OCI-LY7 (cell line): ENCODE measurements at regions not wholly inside any gene's neighbourhood (a gene's known extent, or its start where the extent isn't known, plus 50 kb on each side); places are given as distances from the start of the nearest gene placed in this dataset.

ENCODE experiments used
- BruUV-seq: library from RNA; stranded (reverse); fragments of 400-500 nt; replicated peaks from 2 replicates; lab custom pipeline; 2021; lab: Mats Ljungman, UMichigan
- CTCF ChIA-PET: fragments of 300-600 bp; sonication (Branson Sonifier 250); formaldehyde crosslinking; loops from one replicate; lab custom pipeline; 2022; ENCODE audit warnings: antibody characterized with exemption; ENCODE audit not compliant: unreplicated experiment; lab: Charles Lee
- POLR2A ChIA-PET: fragments of 300-600 bp; sonication (Branson Sonifier 250); formaldehyde crosslinking; loops from one replicate; lab custom pipeline; 2022; ENCODE audit warnings: antibody characterized with exemption; lab: Charles Lee
- DNase-seq: peaks from one replicate; pipeline ENCODE4 v3.0.0-alpha.2; 2015; ENCODE audit warnings: low spot score
- H2AFZ ChIP-seq: fragments of 200-600 bp; sonication (generic), shearing (Covaris generic); 2 replicates; pipeline ENCODE4 v1.6.1; 2014; ENCODE audit warnings: mild to moderate bottlenecking, antibody characterized with exemption, low read length, moderate library complexity
- H3K27ac ChIP-seq: fragments of 200-600 bp; sonication (generic); 2 replicates; pipeline ENCODE4 v1.5.1; 2014; ENCODE audit warnings: mixed run types, low read depth, mild to moderate bottlenecking, moderate library complexity, low read length, inconsistent platforms; ENCODE audit not compliant: poor library complexity, severe bottlenecking
- H3K36me3 ChIP-seq: fragments of 200-600 bp; sonication (generic); 2 replicates; pipeline ENCODE4 v1.6.1; 2014; ENCODE audit warnings: mild to moderate bottlenecking, antibody characterized with exemption, low read length, moderate library complexity, mixed read lengths; ENCODE audit not compliant: insufficient read depth
- H3K4me1 ChIP-seq: fragments of 200-600 bp; sonication (generic); 2 replicates; pipeline ENCODE4 v1.5.1; 2014; ENCODE audit warnings: mild to moderate bottlenecking, low read length; ENCODE audit not compliant: insufficient read depth, poor library complexity, severe bottlenecking
- H3K4me2 ChIP-seq: fragments of 200-600 bp; sonication (generic); 2 replicates; pipeline ENCODE4 v1.6.1; 2014; ENCODE audit warnings: mild to moderate bottlenecking, low read length
- H3K4me3 ChIP-seq: fragments of 200-600 bp; sonication (generic); 2 replicates; pipeline ENCODE4 v1.5.1; 2014; ENCODE audit warnings: mild to moderate bottlenecking, low read depth, low read length; ENCODE audit not compliant: poor library complexity, severe bottlenecking
- H3K79me2 ChIP-seq: fragments of 200-600 bp; sonication (generic); 2 replicates; pipeline ENCODE4 v1.6.1; 2016; ENCODE audit warnings: low read depth, mild to moderate bottlenecking, low read length, moderate library complexity, mixed read lengths; ENCODE audit not compliant: insufficient read depth
- H3K9me2 ChIP-seq: fragments of 200-600 bp; sonication (generic); 2 replicates; pipeline ENCODE4 v1.6.1; 2016; ENCODE audit warnings: mild to moderate bottlenecking, low read length, mixed read lengths; ENCODE audit not compliant: insufficient read depth
- H3K9me3 ChIP-seq: fragments of 200-600 bp; sonication (generic); 2 replicates; pipeline ENCODE4 v1.6.1; 2014; ENCODE audit warnings: mild to moderate bottlenecking, mixed run types, low read length, mixed read lengths
- H4K20me1 ChIP-seq: fragments of 200-600 bp; sonication (generic); 2 replicates; pipeline ENCODE4 v1.6.1; 2014; ENCODE audit warnings: mild to moderate bottlenecking, antibody characterized with exemption, low read length, moderate library complexity, mixed read lengths; ENCODE audit not compliant: insufficient read depth
- CTCF ChIP-seq: fragments of 200-600 bp; sonication (generic); conservative IDR thresholded peaks from 2 replicates; pipeline ENCODE4 v1.5.1; 2014; ENCODE audit warnings: mild to moderate bottlenecking, antibody characterized with exemption, low read length, moderate library complexity, mixed read lengths
- EZH2phosphoT487 ChIP-seq: fragments of 200-600 bp; sonication (generic); IDR thresholded peaks from 2 replicates; pipeline ENCODE4 v1.6.1; 2018; ENCODE audit warnings: low read depth, borderline replicate concordance, mild to moderate bottlenecking, mixed run types, antibody characterized with exemption, low read length, moderate library complexity, mixed read lengths
- intact Hi-C: fragments of 100-400 bp; cut with micrococcal nuclease; formaldehyde crosslinking; loops from one replicate; pipeline ENCODE4 v1.10.0; 2022; ENCODE audit not compliant: unreplicated experiment

- no peaks in the 10 kb centered on the region for H3K79me2 ChIP-seq
- no peaks in the 10 kb centered on the region for H3K9me2 ChIP-seq
- CTCF ChIA-PET = no interaction called here
- POLR2A ChIA-PET = no interaction called here
- H3K4me1 ChIP-seq = no peaks in the 10 kb centered on the region
- TF ChIP-seq EZH2phosphoT487 (no peak), CTCF (no peak)
- no peak overlapping the region for H3K4me2 ChIP-seq
- H2AFZ ChIP-seq = no peak overlapping the region
- H4K20me1 ChIP-seq = no peaks in the 10 kb centered on the region
- H3K36me3 ChIP-seq = no peaks in the 10 kb centered on the region
- H3K27ac ChIP-seq = no peak overlapping the region
- no TSS peak for BruUV-seq
- no peaks in the 10 kb centered on the region for H3K9me3 ChIP-seq
- intact Hi-C loops = no loop called here
- H3K4me3 ChIP-seq = no peak overlapping the region
- no peak for DNase-seq
Measured at GRCh38 chr6:54473328-54473727, 165.1 kb downstream of the TINAG start.

GRCh38 chr6:54474898-54475297 lies 166.7 kb downstream of the TINAG start:
- H3K79me2 ChIP-seq = no peaks in the 10 kb centered on the region
- H3K27ac ChIP-seq = no peak overlapping the region
- H3K4me3 ChIP-seq = no peak overlapping the region
- ChIA-PET CTCF (no interaction called here), POLR2A (no interaction called here)
- H2AFZ ChIP-seq = no peak overlapping the region
- H3K4me2 ChIP-seq = no peak overlapping the region
- no peak for TF ChIP-seq CTCF
- no peak for TF ChIP-seq EZH2phosphoT487
- no peaks in the 10 kb centered on the region for H3K9me2 ChIP-seq
- no peak for DNase-seq
- no TSS peak for BruUV-seq
- H3K36me3 ChIP-seq = no peaks in the 10 kb centered on the region
- H3K4me1 ChIP-seq = no peaks in the 10 kb centered on the region
- intact Hi-C loops = no loop called here
- no peaks in the 10 kb centered on the region for H4K20me1 ChIP-seq
- no peaks in the 10 kb centered on the region for H3K9me3 ChIP-seq

GRCh38 chr6:54481091-54481490 lies 172.8 kb downstream of the TINAG start:
- no TSS peak for BruUV-seq
- POLR2A ChIA-PET = no interaction called here
- no peak for DNase-seq
- Histone ChIP-seq H4K20me1 (no peaks in the 10 kb centered on the region), H3K9me3 (no peaks in the 10 kb centered on the region), H3K4me1 (no peaks in the 10 kb centered on the region), H3K36me3 (no peaks in the 10 kb centered on the region), H3K4me2 (no peak overlapping the region), H2AFZ (no peak overlapping the region), H3K27ac (no peak overlapping the region), H3K4me3 (no peak overlapping the region), H3K9me2 (no peaks in the 10 kb centered on the region), H3K79me2 (no peaks in the 10 kb centered on the region)
- TF ChIP-seq EZH2phosphoT487 = no peak
- no peak for TF ChIP-seq CTCF
- intact Hi-C loops = no loop called here
- CTCF ChIA-PET = no interaction called here
